Epithelial cell of proximal tubule (primary cell): ENCODE measurements at regions not wholly inside any gene's neighbourhood (a gene's known extent, or its start where the extent isn't known, plus 50 kb on each side); places are given as distances from the start of the nearest gene placed in this dataset.
"Not testable (repeated sequence)": the region's sequence is repeated elsewhere in the genome, so short reads cannot be mapped to it uniquely, and the experiment has no call there.

Experiments used
- DNase-seq: peaks from one replicate; pipeline ENCODE4 v3.0.0-alpha.2; 2011; ENCODE audit warnings: low read depth
- H3K4me3 ChIP-seq: 2 replicates; pipeline ENCODE4 v1.5.1; 2011; ENCODE audit warnings: low read depth, mild to moderate bottlenecking, low read length
- CTCF ChIP-seq: conservative IDR thresholded peaks from 2 replicates; pipeline ENCODE4 v1.5.1; 2012; ENCODE audit warnings: low read depth, mild to moderate bottlenecking, low read length

GRCh38 chr14:41222581-41222980 is 384.1 kb upstream of the LRFN5 start:
- TF ChIP-seq CTCF: no peak
- no peak for DNase-seq
- no peak overlapping the region for H3K4me3 ChIP-seq

- not testable (repeated sequence) for DNase-seq, H3K4me3 ChIP-seq
These were observed 391.7 kb upstream of the LRFN5 start for GRCh38 chr14:41214978-41215377.

GRCh38 chr14:41201696-41202095 is 405.0 kb upstream of the LRFN5 start:
- no peak for DNase-seq
- no peak overlapping the region for H3K4me3 ChIP-seq
- TF ChIP-seq CTCF: no peak

GRCh38 chr14:41187868-41188267 is 418.8 kb upstream of the LRFN5 start:
- no peak for TF ChIP-seq CTCF

GRCh38 chr14:41171045-41171444 is 435.6 kb upstream of the LRFN5 start:
- H3K4me3 ChIP-seq: no peak overlapping the region
- TF ChIP-seq CTCF: no peak
- DNase-seq: no peak

More at GRCh38 chr14:41187868-41188267, 418.8 kb upstream of the LRFN5 start:
- H3K4me3 ChIP-seq: no peak overlapping the region
- no peak for DNase-seq

GRCh38 chr14:41167040-41167439 is 439.6 kb upstream of the LRFN5 start:
- TF ChIP-seq CTCF: no peak
- no peak for DNase-seq
- no peak overlapping the region for H3K4me3 ChIP-seq

GRCh38 chr14:41154143-41154807 is 452.4 kb upstream of the LRFN5 start:
- TF ChIP-seq CTCF: no peak
- H3K4me3 ChIP-seq: no peak overlapping the region
- no peak for DNase-seq
